Breast epithelium (tissue), 4 donors: ENCODE measurements at regions not wholly inside any gene's neighbourhood (a gene's known extent, or its start where the extent isn't known, plus 50 kb on each side); places are given as distances from the start of the nearest gene placed in this dataset.

Experiments
- DNase-seq, 2 donors: peaks; one replicate each; pipeline ENCODE4 v3.0.0-alpha.2; 2019; ENCODE audit warnings: low spot score in 2 of 2
- H3K27ac ChIP-seq, 2 donors: fragments of 200-600 bp; sonication (generic) in 1 of 2; one replicate each; pipeline ENCODE4 v1.5.1; 2016 to 2019; ENCODE audit warnings: mild to moderate bottlenecking in 1 of 2
- H3K27me3 ChIP-seq, 2 donors: fragments of 200-600 bp; sonication (generic) in 1 of 2; one replicate each; pipeline versions ENCODE4 v1.5.1 to v1.6.0; 2017 to 2019; ENCODE audit warnings: control low read depth in 1 of 2, mild to moderate bottlenecking in 1 of 2
- H3K36me3 ChIP-seq: fragments of 200-600 bp; one replicate; pipeline ENCODE4 v1.5.1; 2019
- H3K4me1 ChIP-seq, 2 donors: fragments of 200-600 bp; sonication (generic); one replicate each; pipeline ENCODE4 v1.5.1; 2016 to 2019; ENCODE audit warnings: control low read depth in 1 of 2
- H3K4me3 ChIP-seq, 3 donors: fragments of 200-600 bp; sonication (generic); 1 replicate in 2 of 3; 2 replicates in 1 of 3; pipeline ENCODE4 v1.5.1; 2016 to 2019; ENCODE audit warnings: mild to moderate bottlenecking in 3 of 3, moderate library complexity in 2 of 3
- H3K9me3 ChIP-seq, 2 donors: fragments of 200-600 bp; sonication (generic) in 1 of 2; one replicate each; pipeline ENCODE4 v1.5.1; 2016 to 2019; ENCODE audit warnings: control low read depth in 1 of 2
- POLR2A ChIP-seq: fragments of 450-650 bp; IDR thresholded peaks from one replicate; pipeline ENCODE4 v1.6.1; 2016; ENCODE audit warnings: antibody characterized with exemption, mild to moderate bottlenecking, moderate library complexity
- POLR2AphosphoS5 ChIP-seq, 3 donors: sonication (generic); formaldehyde crosslinking; IDR thresholded peaks; one replicate each; pipeline ENCODE4 v1.6.1; 2017; ENCODE audit warnings: antibody characterized with exemption in 3 of 3
- intact Hi-C: fragments of 100-400 bp; cut with DNase I; formaldehyde crosslinking; loops from one replicate; pipeline ENCODE4 v1.15.1; 2023; ENCODE audit warnings: low total_unique reads
- TF ChIP-seq, protein P1 (sequence below), 3 donors: fragments of 450-650 bp; IDR thresholded peaks; one replicate each; pipeline ENCODE4 v1.5.1; 2016 to 2017; ENCODE audit warnings: antibody characterized with exemption in 3 of 3, mild to moderate bottlenecking in 3 of 3, moderate library complexity in 3 of 3

DNA sequence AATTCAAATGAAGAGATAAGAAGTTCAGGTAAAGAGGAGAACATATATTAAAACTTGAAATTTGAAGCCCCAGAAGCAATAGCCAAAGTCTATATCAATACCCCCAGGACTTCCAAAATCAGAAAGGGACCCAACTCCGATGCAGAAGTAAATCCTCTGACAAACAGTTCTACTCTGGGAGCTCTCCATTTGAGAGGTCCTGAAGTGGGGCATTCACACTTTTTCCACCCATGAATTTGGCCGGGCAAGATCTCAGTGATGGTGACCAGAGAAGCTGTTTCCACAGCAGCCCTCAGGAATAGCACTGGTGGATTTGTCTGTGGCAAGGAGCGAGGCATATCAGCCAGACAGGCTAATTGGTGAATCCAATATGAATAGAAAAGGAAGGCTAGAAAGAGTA lies 313.6 kb upstream of the MC4R start:
- TF ChIP-seq POLR2A (no peak), POLR2AphosphoS5 (IDR thresholded peaks at IDR 0.05) (no peak)
- TF ChIP-seq, protein P1, sequence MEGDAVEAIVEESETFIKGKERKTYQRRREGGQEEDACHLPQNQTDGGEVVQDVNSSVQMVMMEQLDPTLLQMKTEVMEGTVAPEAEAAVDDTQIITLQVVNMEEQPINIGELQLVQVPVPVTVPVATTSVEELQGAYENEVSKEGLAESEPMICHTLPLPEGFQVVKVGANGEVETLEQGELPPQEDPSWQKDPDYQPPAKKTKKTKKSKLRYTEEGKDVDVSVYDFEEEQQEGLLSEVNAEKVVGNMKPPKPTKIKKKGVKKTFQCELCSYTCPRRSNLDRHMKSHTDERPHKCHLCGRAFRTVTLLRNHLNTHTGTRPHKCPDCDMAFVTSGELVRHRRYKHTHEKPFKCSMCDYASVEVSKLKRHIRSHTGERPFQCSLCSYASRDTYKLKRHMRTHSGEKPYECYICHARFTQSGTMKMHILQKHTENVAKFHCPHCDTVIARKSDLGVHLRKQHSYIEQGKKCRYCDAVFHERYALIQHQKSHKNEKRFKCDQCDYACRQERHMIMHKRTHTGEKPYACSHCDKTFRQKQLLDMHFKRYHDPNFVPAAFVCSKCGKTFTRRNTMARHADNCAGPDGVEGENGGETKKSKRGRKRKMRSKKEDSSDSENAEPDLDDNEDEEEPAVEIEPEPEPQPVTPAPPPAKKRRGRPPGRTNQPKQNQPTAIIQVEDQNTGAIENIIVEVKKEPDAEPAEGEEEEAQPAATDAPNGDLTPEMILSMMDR (IDR thresholded peaks at IDR 0.05): no peak
- no peaks in the 10 kb centered on the region for H3K4me1 ChIP-seq
- H3K9me3 ChIP-seq: no peaks in the 10 kb centered on the region
- no peak overlapping the region for H3K27ac ChIP-seq
- intact Hi-C loops: no loop called here
- no peaks in the 10 kb centered on the region for H3K36me3 ChIP-seq
- no peaks in the 10 kb centered on the region for H3K27me3 ChIP-seq
- DNase-seq: no peak
- H3K4me3 ChIP-seq: no peak overlapping the region

DNA sequence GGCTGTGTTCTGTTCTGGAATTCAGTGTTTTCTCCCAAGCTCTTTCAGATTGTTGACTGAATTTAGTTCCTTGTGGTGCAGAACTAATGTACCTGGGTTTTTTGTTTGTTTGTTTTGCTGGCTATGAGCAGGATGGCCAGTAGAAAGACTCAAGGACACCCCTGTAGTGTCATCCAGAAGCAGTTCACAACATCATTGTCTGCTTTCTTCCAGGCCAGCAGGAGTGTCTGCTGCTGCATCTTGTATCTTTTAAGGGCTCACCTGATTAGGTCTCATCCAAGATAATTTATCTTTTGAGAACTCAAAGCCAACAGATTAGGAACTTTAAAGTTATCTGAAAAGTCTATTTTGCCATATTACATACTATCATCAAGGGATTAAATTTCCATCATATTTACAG lies 318.5 kb upstream of the MC4R start:
- H3K27ac ChIP-seq: no peak overlapping the region
- TF ChIP-seq, protein P1 (IDR thresholded peaks at IDR 0.05): no peak
- TF ChIP-seq POLR2AphosphoS5 (IDR thresholded peaks at IDR 0.05): no peak
- TF ChIP-seq POLR2A: no peak
- no peak for DNase-seq
- H3K9me3 ChIP-seq: no peaks in the 10 kb centered on the region
- H3K4me3 ChIP-seq: no peak overlapping the region
- intact Hi-C loops: no loop called here
- no peaks in the 10 kb centered on the region for H3K36me3 ChIP-seq
- H3K27me3 ChIP-seq: no peaks in the 10 kb centered on the region
- H3K4me1 ChIP-seq: no peaks in the 10 kb centered on the region

DNA sequence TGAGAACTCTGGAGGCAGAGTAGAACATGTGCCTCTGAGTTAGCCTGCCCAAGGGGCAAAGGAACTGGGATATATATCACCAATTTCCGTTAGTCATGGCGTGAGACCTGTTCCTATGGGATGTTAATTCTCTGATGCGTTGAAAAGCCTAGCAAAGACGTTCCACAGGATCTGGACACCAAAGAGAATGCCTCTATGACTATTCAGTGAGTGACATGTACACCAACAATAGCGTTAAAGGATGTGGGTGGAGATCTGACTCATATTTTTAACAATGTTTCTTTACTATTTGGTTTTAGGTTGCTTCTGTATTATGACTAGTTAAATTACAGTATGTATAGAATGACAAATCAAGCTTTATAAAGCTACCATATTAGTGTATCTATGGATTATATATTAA lies 320.9 kb upstream of the MC4R start:
- no peak overlapping the region for H3K4me3 ChIP-seq
- intact Hi-C loops: no loop called here
- TF ChIP-seq, protein P1 (IDR thresholded peaks at IDR 0.05): no peak
- TF ChIP-seq POLR2A (no peak), POLR2AphosphoS5 (IDR thresholded peaks at IDR 0.05) (no peak)
- no peak overlapping the region for H3K27ac ChIP-seq
- H3K36me3 ChIP-seq: no peaks in the 10 kb centered on the region
- H3K4me1 ChIP-seq: no peaks in the 10 kb centered on the region
- DNase-seq: no peak
- no peaks in the 10 kb centered on the region for H3K9me3 ChIP-seq
- no peaks in the 10 kb centered on the region for H3K27me3 ChIP-seq

DNA sequence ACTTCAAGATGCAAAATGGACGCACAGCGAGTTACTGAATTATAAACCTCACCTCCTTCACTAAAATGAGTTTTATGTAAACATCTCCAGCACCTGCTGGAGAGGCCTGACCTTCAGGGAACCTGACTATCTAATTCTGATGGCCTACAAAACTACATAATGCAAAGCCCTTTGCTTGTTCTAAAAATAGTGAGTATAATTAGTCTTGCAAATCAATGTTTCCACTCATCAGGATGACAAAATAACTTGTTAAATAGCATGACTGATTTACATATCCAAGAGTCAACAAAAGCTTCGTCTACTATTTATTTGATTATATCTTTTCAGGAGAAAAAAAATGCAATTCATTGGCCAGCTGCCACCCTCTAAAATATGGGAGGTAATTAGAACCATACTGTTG lies 326.3 kb upstream of the MC4R start:
- DNase-seq: no peak
- Histone ChIP-seq H3K9me3 (no peaks in the 10 kb centered on the region), H3K4me1 (no peaks in the 10 kb centered on the region), H3K36me3 (no peaks in the 10 kb centered on the region), H3K4me3 (no peak overlapping the region), H3K27me3 (no peaks in the 10 kb centered on the region), H3K27ac (no peak overlapping the region)
- intact Hi-C loops: no loop called here
- TF ChIP-seq POLR2AphosphoS5 (IDR thresholded peaks at IDR 0.05) (no peak), POLR2A (no peak)
- TF ChIP-seq, protein P1 (IDR thresholded peaks at IDR 0.05): no peak

DNA sequence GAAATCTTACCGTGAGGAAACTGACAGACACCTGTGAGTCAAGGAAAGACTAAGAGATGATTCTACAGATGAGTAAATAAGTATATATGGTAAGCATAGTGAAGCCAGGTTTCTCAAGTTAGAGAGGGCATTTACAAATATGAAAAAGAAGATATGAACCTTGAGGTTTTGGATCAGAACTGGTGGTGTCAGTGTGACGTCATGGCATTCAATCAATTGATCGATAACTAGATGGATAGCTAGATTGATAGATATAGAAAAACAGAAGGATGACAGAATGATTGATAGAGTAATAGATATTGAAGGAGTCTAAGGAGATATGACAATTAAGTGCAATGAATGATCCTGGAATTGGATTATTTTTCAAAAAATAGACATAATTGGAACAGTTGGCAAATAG lies 350.2 kb upstream of the MC4R start:
- Histone ChIP-seq H3K4me1 (no peaks in the 10 kb centered on the region), H3K9me3 (no peaks in the 10 kb centered on the region), H3K4me3 (no peak overlapping the region), H3K36me3 (no peaks in the 10 kb centered on the region), H3K27me3 (no peaks in the 10 kb centered on the region), H3K27ac (no peak overlapping the region)
- intact Hi-C loops: no loop called here
- TF ChIP-seq POLR2A (no peak), POLR2AphosphoS5 (IDR thresholded peaks at IDR 0.05) (no peak)
- TF ChIP-seq, protein P1 (IDR thresholded peaks at IDR 0.05): no peak
- DNase-seq: no peak
